GM13976 (cell line): ENCODE measurements at regions not wholly inside any gene's neighbourhood (a gene's known extent, or its start where the extent isn't known, plus 50 kb on each side); places are given as distances from the start of the nearest gene placed in this dataset.

Source experiments
- DNase-seq: peaks from one replicate; pipeline ENCODE4 v3.0.0; 2012; ENCODE audit warnings: low spot score
- CTCF ChIP-seq: IDR thresholded peaks from 2 replicates; pipeline ENCODE4 v1.5.1; 2012; ENCODE audit warnings: borderline replicate concordance, mild to moderate bottlenecking; ENCODE audit not compliant: insufficient read depth; ENCODE audit errors: extremely low read depth, missing control alignments, control extremely low read depth
- in situ Hi-C: fragments of 300-500 bp; cut with MboI; formaldehyde crosslinking; loops from one replicate; pipeline ENCODE4 v1.12.0; 2022; ENCODE audit warnings: low sequenced_read_pairs, mixed read lengths, inconsistent platforms; ENCODE audit not compliant: unreplicated experiment

GRCh38 chr11:109845437-109845836, 247.8 kb upstream of the ZC3H12C start:
- DNase-seq: no peak
- TF ChIP-seq CTCF: no peak
- in situ Hi-C loops: loop anchor here (5.0 to 25.0 kb wide), 2 partner anchors 92 to 567 kb away; no protein-coding TSS in a partner anchor

DNA sequence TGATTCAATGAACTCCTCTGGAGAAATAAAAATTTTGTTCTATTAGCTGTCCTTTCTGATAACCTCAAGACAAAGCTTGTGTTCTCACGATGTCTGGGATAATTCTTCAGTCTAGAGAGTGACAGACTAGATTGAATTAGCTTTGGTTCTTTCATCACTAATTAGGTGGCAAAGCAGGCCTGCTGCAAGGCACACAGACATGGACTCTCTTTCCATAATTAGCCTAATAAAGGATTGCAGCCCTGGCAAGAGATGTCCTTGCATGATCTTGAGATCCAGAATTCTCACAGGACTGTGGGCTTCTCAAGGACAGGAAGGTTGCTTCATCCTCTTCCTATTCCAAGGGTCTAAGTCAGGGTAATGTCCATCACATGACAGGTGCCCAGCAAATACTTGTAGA, 245.6 kb upstream of the ZC3H12C start:
- in situ Hi-C loops: loop anchor here (5.0 to 25.0 kb wide), 2 partner anchors 90 to 565 kb away; no protein-coding TSS in a partner anchor
- DNase-seq: no peak
- no peak for TF ChIP-seq CTCF

- in situ Hi-C loops: loop anchor here (5.0 to 25.0 kb wide), 2 partner anchors 88 to 563 kb away; no protein-coding TSS in a partner anchor
- no peak for TF ChIP-seq CTCF
- no peak for DNase-seq
Measured at GRCh38 chr11:109849051-109849450, 244.1 kb upstream of the ZC3H12C start.

DNA sequence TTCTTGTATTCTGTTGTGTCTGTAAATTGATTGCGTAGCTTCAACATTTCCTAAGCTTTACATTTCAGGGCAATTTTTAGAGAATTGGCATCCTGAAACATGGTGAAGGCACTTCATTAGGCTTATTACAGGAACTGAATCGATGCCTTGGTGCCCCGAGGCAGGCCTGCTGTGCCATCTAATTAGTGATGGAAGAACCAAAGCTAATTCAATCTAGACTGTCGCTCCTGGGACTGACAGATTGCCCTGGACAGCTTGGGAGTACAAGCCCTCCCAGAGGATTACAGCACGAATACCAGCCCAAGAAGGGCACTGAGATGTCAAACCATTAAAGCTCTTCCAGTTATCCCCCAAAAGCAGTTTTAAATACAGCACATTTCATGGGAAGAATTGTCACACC, 243.2 kb upstream of the ZC3H12C start:
- no peak for DNase-seq
- in situ Hi-C loops: loop anchor here (5.0 to 25.0 kb wide), 3 partner anchors 87 to 562 kb away; no protein-coding TSS in a partner anchor
- no peak for TF ChIP-seq CTCF

DNA sequence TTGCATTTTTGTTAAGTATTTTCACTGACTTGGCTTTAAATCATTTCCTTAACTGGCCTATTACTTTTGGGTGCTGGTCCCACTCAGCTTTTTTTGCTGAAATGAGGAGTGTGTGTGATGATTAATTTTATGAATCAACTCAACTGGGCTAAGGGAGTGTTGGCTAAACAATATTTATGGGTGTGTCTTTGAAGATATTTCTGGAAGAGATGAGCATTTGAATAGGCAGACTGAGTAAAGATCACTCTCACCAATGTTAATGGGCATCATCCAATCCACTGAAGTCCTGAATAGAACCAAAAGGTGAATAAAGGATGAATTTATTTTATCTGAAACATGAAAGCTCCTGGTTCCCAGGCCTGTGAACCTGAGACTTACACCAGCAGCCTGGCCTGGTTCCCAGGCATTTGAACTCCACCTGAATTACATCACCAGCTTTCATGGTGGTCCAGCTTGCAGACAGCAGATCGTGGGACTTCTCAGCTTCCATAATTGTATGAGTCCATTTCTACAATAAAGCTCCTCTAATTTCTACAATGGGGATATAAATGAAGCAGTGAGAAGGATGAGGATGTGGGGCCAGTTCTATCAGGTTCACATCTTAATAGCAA, 241.3 kb upstream of the ZC3H12C start:
- in situ Hi-C loops: loop anchor here (25.0 kb wide), 1 partner anchor 510 kb away; no protein-coding TSS in a partner anchor
- no peak for DNase-seq
- no peak for TF ChIP-seq CTCF

- in situ Hi-C loops: loop anchor here (25.0 kb wide), 1 partner anchor 509 kb away; no protein-coding TSS in a partner anchor
- peak; percentile 22 for DNase-seq
- peak; percentile 61 for TF ChIP-seq CTCF
Measured at GRCh38 chr11:109853156-109853776, 239.9 kb upstream of the ZC3H12C start.
